PC-3 (cell line): ENCODE measurements at regions not wholly inside any gene's neighbourhood (a gene's known extent, or its start where the extent isn't known, plus 50 kb on each side); places are given as distances from the start of the nearest gene placed in this dataset.

Experiments used
- ATAC-seq: fragments of 200-7000 bp; cut with Tn5 transposase; 2 replicates; pipeline ENCODE4 v1.9.1; 2020; ENCODE audit warnings: mild to moderate bottlenecking, moderate library complexity
- BruUV-seq: library from RNA; stranded (reverse); fragments of 400-500 nt; replicated peaks from 2 replicates; lab custom pipeline; 2021; lab: Mats Ljungman, UMichigan
- CTCF ChIA-PET: fragments of 300-600 bp; sonication (Branson Sonifier 250); formaldehyde crosslinking; loops from one replicate; lab custom pipeline; 2022; ENCODE audit warnings: antibody characterized with exemption; lab: Charles Lee
- POLR2A ChIA-PET: fragments of 300-600 bp; sonication (Branson Sonifier 250); formaldehyde crosslinking; loops from one replicate; lab custom pipeline; 2022; ENCODE audit warnings: antibody characterized with exemption; ENCODE audit not compliant: unreplicated experiment; lab: Charles Lee
- DNase-seq: peaks from one replicate; pipeline ENCODE4 v3.0.0-alpha.2; 2015
- H2AFZ ChIP-seq: fragments of 300-600 bp; sonication (generic); 2 replicates; pipeline ENCODE4 v1.6.0; 2016; ENCODE audit warnings: antibody characterized with exemption, low read length
- H3F3A ChIP-seq: fragments of 300-600 bp; sonication (generic); one replicate; pipeline ENCODE4 v1.6.0; 2017; ENCODE audit warnings: antibody characterized with exemption, low read length, control low read depth, mild to moderate bottlenecking; ENCODE audit not compliant: unreplicated experiment
- H3K27ac ChIP-seq: fragments of 300-600 bp; sonication (generic); 2 replicates; pipeline ENCODE4 v1.5.1; 2016; ENCODE audit warnings: mild to moderate bottlenecking, low read length
- H3K27me3 ChIP-seq: fragments of 300-600 bp; sonication (generic); 2 replicates; pipeline ENCODE4 v1.6.1; 2016; ENCODE audit warnings: low read length, mixed read lengths
- H3K36me3 ChIP-seq: fragments of 300-600 bp; sonication (generic); 2 replicates; pipeline ENCODE4 v1.6.1; 2016; ENCODE audit warnings: low read depth, mixed run types, low read length, mixed read lengths
- H3K4me1 ChIP-seq: fragments of 300-600 bp; sonication (generic); 2 replicates; pipeline ENCODE4 v1.5.1; 2016; ENCODE audit warnings: low read length; ENCODE audit not compliant: insufficient read depth
- H3K4me2 ChIP-seq: fragments of 300-600 bp; sonication (generic); 2 replicates; pipeline ENCODE4 v1.6.0; 2016; ENCODE audit warnings: low read length
- H3K4me3 ChIP-seq: fragments of 300-600 bp; sonication (generic); 2 replicates; pipeline ENCODE4 v1.5.1; 2016; ENCODE audit warnings: mild to moderate bottlenecking, low read length, mixed read lengths
- H3K79me2 ChIP-seq: fragments of 300-600 bp; sonication (generic); 2 replicates; pipeline ENCODE4 v1.6.1; 2017; ENCODE audit warnings: low read length, mixed read lengths
- H3K9ac ChIP-seq: fragments of 300-600 bp; sonication (generic); 2 replicates; pipeline ENCODE4 v1.6.0; 2016; ENCODE audit warnings: mild to moderate bottlenecking, low read length
- H3K9me2 ChIP-seq: fragments of 300-600 bp; sonication (generic); replicated peaks from 2 replicates; pipeline ENCODE4 v1.6.1; 2016; ENCODE audit warnings: mixed run types, low read length, mixed read lengths
- H3K9me3 ChIP-seq: fragments of 300-600 bp; sonication (generic); 2 replicates; pipeline ENCODE4 v1.6.1; 2016; ENCODE audit warnings: low read length, mixed read lengths
- H4K20me1 ChIP-seq: fragments of 300-600 bp; sonication (generic); 2 replicates; pipeline ENCODE4 v1.6.1; 2016; ENCODE audit warnings: low read length, mixed read lengths
- EZH2 ChIP-seq: fragments of 300-600 bp; sonication (generic); IDR thresholded peaks from one replicate; pipeline ENCODE4 v1.6.1; 2017; ENCODE audit warnings: antibody characterized with exemption, mild to moderate bottlenecking, low read length; ENCODE audit not compliant: unreplicated experiment
- EZH2phosphoT487 ChIP-seq: fragments of 300-600 bp; sonication (generic); IDR thresholded peaks from 2 replicates; pipeline ENCODE4 v1.6.1; 2018; ENCODE audit warnings: mild to moderate bottlenecking, antibody characterized with exemption, low read length, borderline replicate concordance
- intact Hi-C: fragments of 100-400 bp; cut with micrococcal nuclease; formaldehyde crosslinking; loops from 2 replicates; pipeline ENCODE4 v1.9.0; 2023
- TF ChIP-seq, protein P1 (sequence below): fragments of 300-600 bp; sonication (generic); conservative IDR thresholded peaks from 2 replicates; pipeline ENCODE4 v1.5.1; 2017; ENCODE audit warnings: antibody characterized with exemption, low read depth, mild to moderate bottlenecking, low read length

DNA sequence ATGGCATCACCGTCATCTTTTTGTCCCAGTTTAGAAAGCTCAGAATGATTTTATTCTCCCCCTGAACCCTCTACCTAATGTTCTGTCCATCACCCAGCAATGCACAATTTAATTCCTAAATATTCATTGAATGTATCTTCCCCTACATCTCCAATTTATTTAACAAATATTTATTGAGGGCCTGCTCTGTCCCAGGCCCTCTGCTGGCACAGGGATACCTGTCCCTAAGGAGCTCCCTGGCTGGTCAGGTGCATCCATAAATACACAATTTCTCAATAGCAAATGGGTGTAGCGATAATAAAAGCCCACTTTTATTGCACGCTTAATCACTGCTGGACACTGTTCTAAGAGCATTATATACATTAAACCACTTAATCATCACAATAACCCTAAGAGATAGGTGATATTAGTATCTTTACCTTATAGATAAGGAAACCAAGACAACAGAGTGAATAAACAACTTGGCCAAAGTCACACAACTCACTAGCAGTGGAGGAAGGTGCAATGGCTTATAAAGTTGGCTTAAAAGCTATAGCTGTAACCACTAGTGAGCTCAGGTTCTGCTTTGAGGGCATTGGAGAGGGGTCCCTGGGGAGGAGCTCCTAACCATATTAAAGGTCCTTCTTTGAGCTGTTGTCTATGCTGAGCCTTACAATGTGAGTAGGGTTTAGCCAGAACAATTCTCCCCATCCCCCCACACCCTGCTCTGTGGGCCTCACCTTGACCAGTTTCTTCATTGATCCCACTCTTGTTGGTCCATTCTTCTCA, 126.3 kb upstream of the JUN start:
- ATAC-seq (no peak), DNase-seq (no peak)
- Histone ChIP-seq H3K4me1 (peaks cover 20% of the 10 kb centered on the region), H3K9me2 (no peaks in the 10 kb centered on the region), H3K79me2 (no peaks in the 10 kb centered on the region), H3K9ac (no peak overlapping the region), H4K20me1 (no peaks in the 10 kb centered on the region), H2AFZ (no peak overlapping the region), H3K9me3 (no peaks in the 10 kb centered on the region), H3K4me3 (no peak overlapping the region), H3K4me2 (peak overlapping the region; percentile 60), H3K36me3 (no peaks in the 10 kb centered on the region), H3K27me3 (no peaks in the 10 kb centered on the region), H3F3A (peaks cover 7% of the 10 kb centered on the region), H3K27ac (no peak overlapping the region)
- no peak for TF ChIP-seq EZH2phosphoT487
- TF ChIP-seq, protein P1, sequence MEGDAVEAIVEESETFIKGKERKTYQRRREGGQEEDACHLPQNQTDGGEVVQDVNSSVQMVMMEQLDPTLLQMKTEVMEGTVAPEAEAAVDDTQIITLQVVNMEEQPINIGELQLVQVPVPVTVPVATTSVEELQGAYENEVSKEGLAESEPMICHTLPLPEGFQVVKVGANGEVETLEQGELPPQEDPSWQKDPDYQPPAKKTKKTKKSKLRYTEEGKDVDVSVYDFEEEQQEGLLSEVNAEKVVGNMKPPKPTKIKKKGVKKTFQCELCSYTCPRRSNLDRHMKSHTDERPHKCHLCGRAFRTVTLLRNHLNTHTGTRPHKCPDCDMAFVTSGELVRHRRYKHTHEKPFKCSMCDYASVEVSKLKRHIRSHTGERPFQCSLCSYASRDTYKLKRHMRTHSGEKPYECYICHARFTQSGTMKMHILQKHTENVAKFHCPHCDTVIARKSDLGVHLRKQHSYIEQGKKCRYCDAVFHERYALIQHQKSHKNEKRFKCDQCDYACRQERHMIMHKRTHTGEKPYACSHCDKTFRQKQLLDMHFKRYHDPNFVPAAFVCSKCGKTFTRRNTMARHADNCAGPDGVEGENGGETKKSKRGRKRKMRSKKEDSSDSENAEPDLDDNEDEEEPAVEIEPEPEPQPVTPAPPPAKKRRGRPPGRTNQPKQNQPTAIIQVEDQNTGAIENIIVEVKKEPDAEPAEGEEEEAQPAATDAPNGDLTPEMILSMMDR, result no peak
- no peak for TF ChIP-seq EZH2
- no TSS peak for BruUV-seq
- ChIA-PET CTCF (interaction anchor here (0.6 kb wide), 2 partner anchors 44 to 730 kb away, joined by 5 to 13 read pairs; no protein-coding TSS in a partner anchor), POLR2A (no interaction called here)
- intact Hi-C loops, result loop anchor here (2.0 to 10.0 kb wide), 2 partner anchors 95 to 165 kb away; no protein-coding TSS in a partner anchor

DNA sequence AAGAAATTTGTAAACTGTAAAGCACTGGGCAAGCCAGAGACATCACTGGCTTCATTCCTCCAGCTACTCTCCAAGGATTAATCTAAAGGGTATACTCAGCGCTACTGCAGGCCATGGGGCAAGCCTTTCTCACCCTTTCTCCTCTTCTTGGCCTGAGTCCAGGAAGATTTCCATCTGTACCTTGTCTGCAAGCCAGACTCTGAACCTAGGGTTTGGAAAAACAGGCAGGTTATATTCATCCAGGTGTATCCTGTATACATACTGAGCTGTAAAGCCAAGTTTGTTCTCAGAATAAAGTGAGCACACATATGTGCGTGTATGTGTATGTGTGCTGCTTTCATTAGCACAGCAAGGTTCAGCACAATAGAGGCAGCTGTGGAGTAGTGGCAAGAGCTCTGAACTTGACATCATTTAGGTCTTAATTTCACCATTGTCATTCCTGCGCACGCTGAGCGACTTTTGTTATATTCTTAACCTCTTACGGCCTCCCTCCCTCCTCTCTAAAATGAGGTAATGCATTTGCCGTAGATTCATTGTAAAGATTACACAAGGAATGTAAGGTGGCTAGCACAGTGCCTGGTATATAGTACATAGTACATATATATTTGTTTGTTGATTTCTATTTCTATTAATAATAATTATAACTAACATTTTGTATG, 128.1 kb upstream of the JUN start:
- H3K9me2 ChIP-seq, result no peaks in the 10 kb centered on the region
- no peaks in the 10 kb centered on the region for H3K27me3 ChIP-seq
- POLR2A ChIA-PET, result interaction anchor here (0.6 kb wide), 1 partner anchor 384 kb away, joined by 3 read pairs; no protein-coding TSS in a partner anchor
- BruUV-seq, result no TSS peak
- H3K36me3 ChIP-seq, result no peaks in the 10 kb centered on the region
- TF ChIP-seq EZH2phosphoT487 (no peak), EZH2 (no peak)
- TF ChIP-seq, protein P1, result no peak
- no peaks in the 10 kb centered on the region for H3K9me3 ChIP-seq
- no peak overlapping the region for H3K4me2 ChIP-seq
- intact Hi-C loops, result no loop called here
- H3K27ac ChIP-seq, result no peak overlapping the region
- ATAC-seq, result no peak
- no peak overlapping the region for H3K9ac ChIP-seq
- H3K4me3 ChIP-seq, result no peak overlapping the region
- no peaks in the 10 kb centered on the region for H3K79me2 ChIP-seq
- peaks cover 7% of the 10 kb centered on the region for H3F3A ChIP-seq
- peaks cover 25% of the 10 kb centered on the region for H3K4me1 ChIP-seq
- no peak overlapping the region for H2AFZ ChIP-seq
- no peaks in the 10 kb centered on the region for H4K20me1 ChIP-seq
- CTCF ChIA-PET, result no interaction called here
- no peak for DNase-seq
